K562 (cell line): ENCODE measurements at regions not wholly inside any gene's neighbourhood (a gene's known extent, or its start where the extent isn't known, plus 50 kb on each side); places are given as distances from the start of the nearest gene placed in this dataset.

ENCODE experiments used
- ATAC-seq: fragments of 200-7000 bp; cut with Tn5 transposase; 3 replicates; pipeline ENCODE4 v1.9.1; 2020; ENCODE audit warnings: moderate library complexity
- BruUV-seq: library from RNA; stranded (reverse); fragments of 400-500 nt; replicated peaks from 2 replicates; lab custom pipeline; 2021; lab: Mats Ljungman, UMichigan
- CTCF ChIA-PET: fragments of 300-600 bp; formaldehyde crosslinking; extraction: SDS; loops from one replicate; lab custom pipeline; 2021; ENCODE audit warnings: low intra/inter-chr PET ratio; lab: Yijun Ruan, JAX
- POLR2A ChIA-PET: fragments of 300-600, 350-650 bp; sonication (Branson Sonifier 250); formaldehyde crosslinking; extraction: SDS; loops from one replicate; lab custom pipeline; 2021; ENCODE audit warnings: antibody characterized with exemption, inconsistent platforms; lab: Yijun Ruan, JAX
- DNase-seq, 4 experiments: peaks; one replicate each; pipeline versions ENCODE4 v3.0.0 to v3.0.0-alpha.2; 2011 to 2018; ENCODE audit warnings: low spot score in 3 of 4, mixed read lengths in 3 of 4; ENCODE audit errors: extremely low read depth in 1 of 4
- FAIRE-seq: peaks from 2 replicates; lab custom pipeline; 2011; peaks lifted over from hg19 to GRCh38; lab: Jason Lieb, UNC
- H2AFZ ChIP-seq: 2 replicates; pipeline ENCODE4 v1.6.0; 2011; ENCODE audit warnings: low read depth, low read length, control low read depth, inconsistent platforms
- H3K27ac ChIP-seq: fragments of 200-600 bp; 3 replicates; pipeline ENCODE4 v1.8.0; 2011; ENCODE audit warnings: low read depth, mild to moderate bottlenecking, control low read depth, inconsistent platforms, low read length, moderate library complexity, mixed read lengths; ENCODE audit errors: extremely low read depth
- H3K27me3 ChIP-seq, 2 experiments: fragments of 300-600 bp in 1 of 2; 2 replicates in 1 of 2; 3 replicates in 1 of 2; pipeline versions ENCODE4 v1.6.0 to v1.8.0; 2011; ENCODE audit warnings: inconsistent platforms in 2 of 2, low read length in 2 of 2, mild to moderate bottlenecking in 1 of 2, mixed read lengths in 1 of 2, moderate library complexity in 1 of 2; ENCODE audit not compliant: control insufficient read depth in 2 of 2, insufficient read depth in 2 of 2
- H3K36me3 ChIP-seq: fragments of 300-600 bp; 3 replicates; pipeline ENCODE4 v1.8.0; 2011; ENCODE audit warnings: mild to moderate bottlenecking, low read length, inconsistent platforms; ENCODE audit not compliant: control insufficient read depth, insufficient read depth
- H3K4me1 ChIP-seq, 2 experiments: fragments of 200-600 bp in 1 of 2; replicated peaks in 1 of 2; 2 replicates in 1 of 2; 3 replicates in 1 of 2; pipeline versions ENCODE4 v1.5.1 to v1.8.0; 2011; ENCODE audit warnings: inconsistent platforms in 2 of 2, low read length in 2 of 2, mild to moderate bottlenecking in 1 of 2, mixed read lengths in 1 of 2, moderate library complexity in 1 of 2; ENCODE audit not compliant: control insufficient read depth in 2 of 2, insufficient read depth in 2 of 2
- H3K4me2 ChIP-seq: 2 replicates; pipeline ENCODE4 v1.6.1; 2011; ENCODE audit warnings: low read length, control low read depth, inconsistent platforms, mixed read lengths; ENCODE audit not compliant: insufficient read depth
- H3K4me3 ChIP-seq: fragments of 200-600 bp; sonication (generic), shearing (Covaris generic); 2 replicates; pipeline ENCODE4 v1.5.1; 2016; ENCODE audit warnings: control low read depth, inconsistent platforms
- H3K79me2 ChIP-seq: fragments of 200-600 bp; 3 replicates; pipeline ENCODE4 v1.8.0; 2011; ENCODE audit warnings: low read length, inconsistent platforms; ENCODE audit not compliant: control insufficient read depth, insufficient read depth
- H3K9ac ChIP-seq, 2 experiments: 2 replicates each; pipeline versions ENCODE4 v1.6.0 to v1.6.1; 2011; ENCODE audit warnings: low read depth in 2 of 2, low read length in 2 of 2, control low read depth in 1 of 2, inconsistent platforms in 1 of 2, mild to moderate bottlenecking in 1 of 2, mixed read lengths in 1 of 2; ENCODE audit not compliant: insufficient read depth in 1 of 2
- H3K9me1 ChIP-seq: one replicate; pipeline ENCODE4 v1.6.0; 2011; ENCODE audit warnings: inconsistent platforms, mild to moderate bottlenecking, low read length, moderate library complexity; ENCODE audit not compliant: control insufficient read depth, insufficient read depth
- H3K9me3 ChIP-seq: replicated peaks from 2 replicates; pipeline ENCODE4 v1.5.1; 2011; ENCODE audit warnings: low read depth, low read length, inconsistent platforms; ENCODE audit not compliant: control insufficient read depth, insufficient read depth
- H4K20me1 ChIP-seq: replicated peaks from 2 replicates; pipeline ENCODE4 v1.6.1; 2011; ENCODE audit warnings: low read length, inconsistent platforms, mixed read lengths; ENCODE audit not compliant: control insufficient read depth, insufficient read depth
- ARHGAP35 ChIP-seq: fragments of 450-650 bp; IDR thresholded peaks from 2 replicates; pipeline ENCODE4 v1.6.1; 2018; ENCODE audit not compliant: partially characterized antibody
- DEAF1 ChIP-seq: fragments of 450-650 bp; formaldehyde crosslinking; IDR thresholded peaks from 2 replicates; pipeline ENCODE4 v1.4.0; 2020; ENCODE audit warnings: mild to moderate bottlenecking, moderate library complexity
- HMG20B ChIP-seq: fragments of 250-450 bp; sonication (Bioruptor Pico); IDR thresholded peaks from 2 replicates; pipeline ENCODE4 v1.5.0; 2021; ENCODE audit warnings: mild to moderate bottlenecking
- KDM1A ChIP-seq, 2 experiments: fragments of 450-650 bp; IDR thresholded peaks; 2 replicates each; pipeline ENCODE4 v1.6.1; 2016; ENCODE audit warnings: mild to moderate bottlenecking in 2 of 2
- MCM3 ChIP-seq: fragments of 450-650 bp; IDR thresholded peaks from 2 replicates; pipeline ENCODE4 v1.6.1; 2016
- MCM5 ChIP-seq: fragments of 450-650 bp; IDR thresholded peaks from 2 replicates; pipeline ENCODE4 v1.6.1; 2016; ENCODE audit warnings: low read depth
- NR2F6 ChIP-seq: fragments of 450-650 bp; formaldehyde crosslinking; IDR thresholded peaks from 2 replicates; pipeline ENCODE4 v1.4.0; 2020; ENCODE audit warnings: mild to moderate bottlenecking
- SAFB2 ChIP-seq: fragments of 200-400 bp; formaldehyde crosslinking; IDR thresholded peaks from 2 replicates; pipeline ENCODE4 v1.6.1; 2018; ENCODE audit warnings: borderline replicate concordance, low read length, low read depth, moderate library complexity; ENCODE audit not compliant: severe bottlenecking
- SP1 ChIP-seq: sonication (generic); formaldehyde crosslinking; IDR thresholded peaks from 2 replicates; pipeline ENCODE4 v1.8.1; 2022; ENCODE audit warnings: mild to moderate bottlenecking, missing genetic modification reagents
- U2AF1 ChIP-seq: fragments of 200-400 bp; formaldehyde crosslinking; optimal IDR thresholded peaks from 2 replicates; pipeline ENCODE3; 2017; ENCODE audit warnings: mild to moderate bottlenecking, low read depth, low read length, moderate library complexity
- U2AF2 ChIP-seq: fragments of 200-400 bp; formaldehyde crosslinking; optimal IDR thresholded peaks from 2 replicates; pipeline ENCODE3; 2017; ENCODE audit warnings: low read depth, mild to moderate bottlenecking, low read length
- ZBTB2 ChIP-seq: fragments of 450-650 bp; IDR thresholded peaks from 2 replicates; pipeline ENCODE4 v1.6.1; 2016; ENCODE audit warnings: antibody characterized with exemption
- ZFP30 ChIP-seq: fragments of 250-450 bp; sonication (Bioruptor Pico); IDR thresholded peaks from 2 replicates; pipeline ENCODE4 v1.8.0; 2022; ENCODE audit warnings: moderate library complexity, mild to moderate bottlenecking, inconsistent platforms, borderline replicate concordance
- ZFP36 ChIP-seq: fragments of 150-350 bp; IDR thresholded peaks from 2 replicates; pipeline ENCODE4 v1.6.1; 2018; ENCODE audit warnings: low read length, low read depth; ENCODE audit not compliant: partially characterized antibody
- ZNF140 ChIP-seq: fragments of 250-450 bp; sonication (Bioruptor Pico); IDR thresholded peaks from 2 replicates; pipeline ENCODE4 v1.8.0; 2021; ENCODE audit warnings: moderate library complexity, mild to moderate bottlenecking, inconsistent platforms
- ZNF143 ChIP-seq: sonication (generic); formaldehyde crosslinking; IDR thresholded peaks from 2 replicates; pipeline ENCODE4 v1.9.0; 2022; ENCODE audit warnings: mild to moderate bottlenecking, missing genetic modification reagents
- ZNF184 ChIP-seq: sonication (generic); formaldehyde crosslinking; IDR thresholded peaks from 2 replicates; pipeline ENCODE4 v1.5.0; 2020; ENCODE audit warnings: missing genetic modification reagents
- WGBS: fragments of 100-300 bp; shearing (Covaris generic); methylation state at CpG from one replicate; pipeline ENCODE4 v1.1.6; 2016; ENCODE audit warnings: low coverage, mixed read lengths; ENCODE audit not compliant: insufficient coverage; ENCODE audit errors: missing lambda C conversion rate; 5-methylcytosine and 5-hydroxymethylcytosine counted together
- in situ Hi-C: fragments of 300-500 bp; cut with MboI; formaldehyde crosslinking; loops from 4 replicates; pipeline ENCODE4 v1.15.0; 2018; ENCODE audit warnings: inconsistent platforms, mixed read lengths
- intact Hi-C: fragments of 100-400 bp; cut with micrococcal nuclease; formaldehyde crosslinking; loops from 2 replicates; pipeline ENCODE4 v1.14.2; 2022

- BruUV-seq, result no TSS peak
- Histone ChIP-seq H3K9me1 (no peaks in the 10 kb centered on the region), H2AFZ (no peak overlapping the region), H3K4me3 (no peak overlapping the region), H3K79me2 (no peaks in the 10 kb centered on the region), H3K27ac (no peak overlapping the region), H3K4me1 (no peaks in the 10 kb centered on the region), H3K9me3 (no peaks in the 10 kb centered on the region; the same call in 1 of the 2 replicates), H3K36me3 (no peaks in the 10 kb centered on the region), H3K9ac (no peak overlapping the region), H3K4me2 (no peak overlapping the region), H3K27me3 (peaks cover 20 to 40% of the 10 kb centered on the region in 2 experiments), H4K20me1 (no peaks in the 10 kb centered on the region)
- intact Hi-C loops (no loop called here), in situ Hi-C loops (no loop called here)
- no peak for DNase-seq
- WGBS, result 0% methylated on average over 1 of the region's 1 CpG
- ChIA-PET POLR2A (no interaction called here), CTCF (no interaction called here)
- no peak for ATAC-seq
- TF ChIP-seq KDM1A (IDR thresholded peaks at IDR 0.05) (no peak), MCM3 (no peak), MCM5 (no peak), HMG20B (CRISPR knock-in tag) (no peak), U2AF2 (no peak), SP1 (no peak), ZNF140 (CRISPR knock-in tag) (no peak), U2AF1 (no peak), ZFP36 (no peak)
- FAIRE-seq, result no peak
These were observed 177.2 kb downstream of the POLR2M start for GRCh38 chr15:57883701-57884100.

- H3K9me3 ChIP-seq, result no peaks in the 10 kb centered on the region; the same call in 1 of the 2 replicates
- ATAC-seq, result no peak
- no peaks in the 10 kb centered on the region for H3K79me2 ChIP-seq
- BruUV-seq, result no TSS peak
- in situ Hi-C loops (no loop called here), intact Hi-C loops (no loop called here)
- WGBS, result 0% methylated on average over 1 of the region's 1 CpG
- H2AFZ ChIP-seq, result no peak overlapping the region
- H3K9ac ChIP-seq, result no peak overlapping the region
- H3K27ac ChIP-seq, result no peak overlapping the region
- no peaks in the 10 kb centered on the region for H3K9me1 ChIP-seq
- H3K4me1 ChIP-seq, result no peaks in the 10 kb centered on the region
- ChIA-PET POLR2A (interaction anchor here (0.6 kb wide), 1 partner anchor 13 kb away, joined by 3 read pairs; no protein-coding TSS in a partner anchor), CTCF (no interaction called here)
- no peaks in the 10 kb centered on the region for H3K36me3 ChIP-seq
- peaks cover 22 to 40% of the 10 kb centered on the region in 2 experiments for H3K27me3 ChIP-seq
- H3K4me3 ChIP-seq, result no peak overlapping the region
- no peaks in the 10 kb centered on the region for H4K20me1 ChIP-seq
- DNase-seq, result no peak
- no peak for FAIRE-seq
- no peak overlapping the region for H3K4me2 ChIP-seq
- TF ChIP-seq NR2F6 (no peak), ZNF143 (CRISPR knock-in tag) (no peak), ZNF184 (CRISPR knock-in tag) (no peak), ZFP30 (no peak), SAFB2 (no peak), DEAF1 (CRISPR knock-in tag) (no peak), ZBTB2 (no peak), ARHGAP35 (no peak)
These were observed 178.4 kb downstream of the POLR2M start for GRCh38 chr15:57884936-57885335.
